Transverse colon (tissue), 3 donors: ENCODE measurements at regions not wholly inside any gene's neighbourhood (a gene's known extent, or its start where the extent isn't known, plus 50 kb on each side); places are given as distances from the start of the nearest gene placed in this dataset.

Source experiments
- CTCF ChIP-seq, 5 experiments: fragments of 200-600 bp in 3 of 5; fragments of 450-650 bp in 2 of 5; sonication (generic) in 3 of 5; IDR thresholded peaks; 1 replicate in 2 of 5; 2 replicates in 3 of 5; pipeline ENCODE4 v1.5.1; 2016 to 2017; ENCODE audit warnings: antibody characterized with exemption in 5 of 5, inconsistent platforms in 3 of 5, mild to moderate bottlenecking in 2 of 5, moderate library complexity in 1 of 5
- EP300 ChIP-seq: sonication (generic); formaldehyde crosslinking; IDR thresholded peaks from one replicate; pipeline ENCODE4 v1.6.1; 2017; ENCODE audit warnings: antibody characterized with exemption, low read depth

DNA sequence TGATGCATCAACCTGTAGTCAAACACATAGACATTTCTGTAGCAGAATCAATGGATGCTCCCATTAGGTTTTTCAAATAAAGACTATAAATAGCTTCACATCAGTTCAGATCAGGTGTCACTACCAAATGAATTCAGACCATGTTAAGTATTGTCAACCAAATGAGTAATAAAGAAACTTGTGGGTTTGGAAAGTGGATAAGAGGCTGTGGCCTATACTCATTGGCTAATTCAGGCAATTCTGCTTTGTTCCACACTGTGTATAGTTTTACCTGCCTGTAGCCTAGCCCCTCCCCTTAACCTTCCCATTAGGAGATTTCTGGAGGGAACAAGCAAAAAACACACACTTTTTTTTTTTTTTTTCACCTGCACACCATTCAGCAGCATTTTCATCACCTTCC is 321.2 kb downstream of the HLX start:
- TF ChIP-seq EP300 (no peak), CTCF (IDR thresholded peaks at IDR 0.05) (no peak)
